ENCODE measurements at regions not wholly inside any gene's neighbourhood (a gene's known extent, or its start where the extent isn't known, plus 50 kb on each side); places are given as distances from the start of the nearest gene placed in this dataset.

DNA sequence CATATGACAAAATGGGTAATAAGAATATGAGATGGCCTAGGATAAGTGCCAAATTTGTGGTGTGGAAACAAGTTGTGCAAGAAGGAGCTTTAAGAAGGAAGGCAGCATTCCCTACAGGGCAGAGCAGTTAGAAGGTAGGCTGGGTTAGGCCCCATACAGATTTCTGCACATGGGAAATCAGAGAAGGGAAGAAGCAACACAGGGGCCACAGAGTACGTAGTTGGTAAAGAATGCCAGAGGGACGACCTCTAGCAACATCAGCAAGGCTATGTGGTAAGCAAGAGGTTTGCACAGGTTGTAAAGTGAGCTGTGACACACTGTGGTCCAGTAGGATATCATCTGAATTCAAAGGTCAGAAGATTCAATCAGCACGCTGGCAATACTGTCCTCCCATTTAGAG is 765.6 kb upstream of the B3GALT2 start:
- Histone ChIP-seq H3K4me3 (no peak overlapping the region), H3K27ac (no peak overlapping the region), H3K9me3 (no peaks in the 10 kb centered on the region), H3K4me1 (ENCODE audit: control insufficient read depth in 1 of 2, low read depth in 2 of 2) (no peaks in the 10 kb centered on the region), H3K27me3 (replicated peaks; ENCODE audit: insufficient read depth) (no peaks in the 10 kb centered on the region), H3K36me3 (no peaks in the 10 kb centered on the region)
- no peak for DNase-seq (ENCODE audit: low spot score)
- TF ChIP-seq, protein P1, sequence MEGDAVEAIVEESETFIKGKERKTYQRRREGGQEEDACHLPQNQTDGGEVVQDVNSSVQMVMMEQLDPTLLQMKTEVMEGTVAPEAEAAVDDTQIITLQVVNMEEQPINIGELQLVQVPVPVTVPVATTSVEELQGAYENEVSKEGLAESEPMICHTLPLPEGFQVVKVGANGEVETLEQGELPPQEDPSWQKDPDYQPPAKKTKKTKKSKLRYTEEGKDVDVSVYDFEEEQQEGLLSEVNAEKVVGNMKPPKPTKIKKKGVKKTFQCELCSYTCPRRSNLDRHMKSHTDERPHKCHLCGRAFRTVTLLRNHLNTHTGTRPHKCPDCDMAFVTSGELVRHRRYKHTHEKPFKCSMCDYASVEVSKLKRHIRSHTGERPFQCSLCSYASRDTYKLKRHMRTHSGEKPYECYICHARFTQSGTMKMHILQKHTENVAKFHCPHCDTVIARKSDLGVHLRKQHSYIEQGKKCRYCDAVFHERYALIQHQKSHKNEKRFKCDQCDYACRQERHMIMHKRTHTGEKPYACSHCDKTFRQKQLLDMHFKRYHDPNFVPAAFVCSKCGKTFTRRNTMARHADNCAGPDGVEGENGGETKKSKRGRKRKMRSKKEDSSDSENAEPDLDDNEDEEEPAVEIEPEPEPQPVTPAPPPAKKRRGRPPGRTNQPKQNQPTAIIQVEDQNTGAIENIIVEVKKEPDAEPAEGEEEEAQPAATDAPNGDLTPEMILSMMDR (IDR thresholded peaks at IDR 0.05): no peak
- no peak for ATAC-seq (ENCODE audit: insufficient number of reproducible peaks, low FRiP score, low read depth)

DNA sequence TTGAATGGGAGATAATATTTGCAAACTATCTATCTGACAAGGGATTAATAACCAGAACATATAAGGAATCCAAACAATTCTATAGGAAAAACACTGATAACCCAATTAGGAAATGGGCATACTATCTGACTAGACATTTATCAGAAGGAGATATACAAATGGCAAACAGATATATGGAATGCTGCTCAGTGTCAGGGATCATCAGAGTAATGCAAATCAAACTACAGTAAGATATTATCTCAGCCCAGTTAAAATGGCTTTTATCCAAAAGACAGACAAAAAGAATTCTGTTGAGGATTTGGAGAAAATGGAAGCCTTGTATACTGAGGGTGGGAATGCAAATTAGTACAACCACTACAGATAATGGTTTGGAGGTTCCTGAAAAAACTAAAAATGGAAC is 758.0 kb upstream of the B3GALT2 start:
- DNase-seq (ENCODE audit: low spot score): no peak
- no peaks in the 10 kb centered on the region for H3K9me3 ChIP-seq
- H3K4me1 ChIP-seq (ENCODE audit: control insufficient read depth in 1 of 2, low read depth in 2 of 2): no peaks in the 10 kb centered on the region
- H3K4me3 ChIP-seq: no peak overlapping the region
- no peaks in the 10 kb centered on the region for H3K36me3 ChIP-seq
- no peak overlapping the region for H3K27ac ChIP-seq
- ATAC-seq (ENCODE audit: insufficient number of reproducible peaks, low FRiP score, low read depth): no peak
- TF ChIP-seq, protein P1 (IDR thresholded peaks at IDR 0.05): no peak
- no peaks in the 10 kb centered on the region for H3K27me3 ChIP-seq (replicated peaks; ENCODE audit: insufficient read depth)

DNA sequence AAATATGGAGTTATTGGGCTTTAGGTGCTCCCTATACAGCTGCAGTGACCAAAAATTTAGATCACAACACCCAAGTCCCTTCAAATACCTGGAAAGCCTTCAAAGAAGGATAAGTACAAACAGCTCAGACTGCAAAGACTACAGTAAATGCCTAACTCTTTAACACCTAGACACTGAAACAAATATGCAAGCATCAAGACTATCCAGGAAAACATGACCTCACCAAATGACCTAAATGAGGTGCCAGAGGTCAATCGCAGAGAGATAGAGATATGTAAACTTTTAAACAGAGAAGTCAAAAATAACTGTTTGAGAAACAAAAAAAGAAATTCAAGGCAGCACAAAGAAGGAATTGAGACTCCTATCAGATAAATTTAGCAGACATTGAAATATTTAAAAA is 753.8 kb upstream of the B3GALT2 start:
- no peaks in the 10 kb centered on the region for H3K27me3 ChIP-seq (replicated peaks; ENCODE audit: insufficient read depth)
- H3K4me1 ChIP-seq (ENCODE audit: control insufficient read depth in 1 of 2, low read depth in 2 of 2): no peaks in the 10 kb centered on the region
- no peak overlapping the region for H3K27ac ChIP-seq
- H3K4me3 ChIP-seq: no peak overlapping the region
- H3K36me3 ChIP-seq: no peaks in the 10 kb centered on the region
- DNase-seq (ENCODE audit: low spot score) (no peak), ATAC-seq (ENCODE audit: insufficient number of reproducible peaks, low FRiP score, low read depth) (no peak)
- no peaks in the 10 kb centered on the region for H3K9me3 ChIP-seq
- TF ChIP-seq, protein P1 (IDR thresholded peaks at IDR 0.05): no peak

DNA sequence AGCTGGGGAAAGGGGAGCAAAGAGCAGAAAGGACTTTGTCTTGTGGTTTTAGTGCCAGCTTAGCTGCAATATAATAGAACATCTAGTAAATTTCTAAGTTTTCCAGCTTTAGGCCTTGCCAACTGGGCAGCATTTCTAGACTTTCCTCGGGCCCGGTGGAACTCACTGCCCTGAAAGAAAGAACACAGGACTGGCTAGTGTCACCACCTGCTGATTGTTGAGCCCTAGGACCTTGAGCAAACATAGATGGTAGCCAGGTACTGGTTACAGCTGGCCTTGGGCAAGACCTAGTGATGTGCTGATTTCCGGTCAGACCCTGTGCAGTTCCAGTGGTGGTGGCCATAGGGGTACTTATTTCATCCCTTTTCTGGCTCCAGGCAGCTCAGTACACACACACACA is 753.2 kb upstream of the B3GALT2 start:
- H3K4me3 ChIP-seq: no peak overlapping the region
- ATAC-seq (ENCODE audit: insufficient number of reproducible peaks, low FRiP score, low read depth) (no peak), DNase-seq (ENCODE audit: low spot score) (no peak)
- H3K36me3 ChIP-seq: no peaks in the 10 kb centered on the region
- H3K27me3 ChIP-seq (replicated peaks; ENCODE audit: insufficient read depth): no peaks in the 10 kb centered on the region
- TF ChIP-seq, protein P1 (IDR thresholded peaks at IDR 0.05): no peak
- no peaks in the 10 kb centered on the region for H3K9me3 ChIP-seq
- H3K4me1 ChIP-seq (ENCODE audit: control insufficient read depth in 1 of 2, low read depth in 2 of 2): no peaks in the 10 kb centered on the region
- no peak overlapping the region for H3K27ac ChIP-seq

DNA sequence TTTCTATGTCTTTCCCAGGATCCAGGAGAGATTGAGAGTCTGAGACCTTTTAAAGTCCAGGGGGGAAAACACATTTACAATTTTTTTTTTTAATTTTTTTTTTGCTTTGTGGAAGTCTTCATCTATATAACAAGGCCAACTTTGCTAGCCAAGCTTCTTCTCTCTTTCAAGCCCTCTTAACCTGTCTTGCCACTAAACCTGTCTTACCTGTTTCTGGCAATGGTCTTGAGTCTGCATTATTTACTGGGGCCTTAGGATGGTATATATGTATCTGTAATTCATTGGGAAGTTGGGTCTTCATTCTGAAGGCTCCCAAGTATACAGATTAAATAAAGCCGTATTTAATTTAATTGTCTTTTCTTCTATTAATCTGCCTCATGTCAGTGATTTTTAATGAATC is 750.9 kb upstream of the B3GALT2 start:
- Histone ChIP-seq H3K36me3 (no peaks in the 10 kb centered on the region), H3K4me3 (no peak overlapping the region), H3K4me1 (ENCODE audit: control insufficient read depth in 1 of 2, low read depth in 2 of 2) (no peaks in the 10 kb centered on the region), H3K27ac (no peak overlapping the region), H3K27me3 (replicated peaks; ENCODE audit: insufficient read depth) (no peaks in the 10 kb centered on the region), H3K9me3 (no peaks in the 10 kb centered on the region)
- DNase-seq (ENCODE audit: low spot score) (no peak), ATAC-seq (ENCODE audit: insufficient number of reproducible peaks, low FRiP score, low read depth) (no peak)
- TF ChIP-seq, protein P1 (IDR thresholded peaks at IDR 0.05): no peak
